NT2/D1 (cell line): ENCODE measurements at regions not wholly inside any gene's neighbourhood (a gene's known extent, or its start where the extent isn't known, plus 50 kb on each side); places are given as distances from the start of the nearest gene placed in this dataset.

Experiments
- DNase-seq: peaks from one replicate; pipeline ENCODE4 v3.0.0-alpha.2; 2011; ENCODE audit warnings: low read depth, low spot score
- H3K27me3 ChIP-seq: 2 replicates; pipeline ENCODE4 v1.6.0; 2011; ENCODE audit warnings: mild to moderate bottlenecking; ENCODE audit not compliant: insufficient read length, insufficient read depth
- H3K36me3 ChIP-seq: 2 replicates; pipeline ENCODE4 v1.6.1; 2011; ENCODE audit warnings: mild to moderate bottlenecking, low read length, mixed read lengths; ENCODE audit not compliant: insufficient read depth, insufficient read length
- H3K4me1 ChIP-seq: 2 replicates; pipeline ENCODE4 v1.5.1; 2011; ENCODE audit not compliant: insufficient read depth, insufficient read length
- H3K4me3 ChIP-seq: 2 replicates; pipeline ENCODE4 v1.5.1; 2011; ENCODE audit warnings: low read depth; ENCODE audit not compliant: insufficient read length
- H3K9ac ChIP-seq: 2 replicates; pipeline ENCODE4 v1.6.0; 2011; ENCODE audit warnings: low read depth; ENCODE audit not compliant: insufficient read length
- H3K9me3 ChIP-seq: 2 replicates; pipeline ENCODE4 v1.5.1; 2011; ENCODE audit warnings: mild to moderate bottlenecking, low read length; ENCODE audit not compliant: insufficient read depth
- SUZ12 ChIP-seq: IDR thresholded peaks from 2 replicates; pipeline ENCODE4 v1.6.1; 2011; ENCODE audit not compliant: insufficient read length, insufficient read depth; ENCODE audit errors: extremely low read depth
- YY1 ChIP-seq: IDR thresholded peaks from 2 replicates; pipeline ENCODE4 v1.6.1; 2011; ENCODE audit not compliant: insufficient read length, insufficient read depth
- ZNF274 ChIP-seq: IDR thresholded peaks from 2 replicates; pipeline ENCODE4 v1.6.1; 2011; ENCODE audit warnings: mild to moderate bottlenecking, low read depth, low read length

GRCh38 chr13:78428646-78429045 is 174.7 kb downstream of the POU4F1 start:
- no peaks in the 10 kb centered on the region for H3K4me1 ChIP-seq
- H3K9me3 ChIP-seq = no peaks in the 10 kb centered on the region
- TF ChIP-seq YY1 (no peak), SUZ12 (no peak), ZNF274 (no peak)

GRCh38 chr13:78426183-78426582 is 177.2 kb downstream of the POU4F1 start:
- no peak overlapping the region for H3K4me3 ChIP-seq
- DNase-seq = no peak
- TF ChIP-seq YY1 (no peak), ZNF274 (no peak), SUZ12 (no peak)

More at GRCh38 chr13:78428646-78429045, 174.7 kb downstream of the POU4F1 start:
- no peaks in the 10 kb centered on the region for H3K36me3 ChIP-seq
- H3K27me3 ChIP-seq = no peaks in the 10 kb centered on the region
- no peak overlapping the region for H3K9ac ChIP-seq
- DNase-seq = no peak
- H3K4me3 ChIP-seq = no peak overlapping the region

GRCh38 chr13:78420814-78421213 is 182.5 kb downstream of the POU4F1 start:
- Histone ChIP-seq H3K27me3 (no peaks in the 10 kb centered on the region), H3K9ac (no peak overlapping the region), H3K4me1 (no peaks in the 10 kb centered on the region), H3K4me3 (no peak overlapping the region), H3K36me3 (no peaks in the 10 kb centered on the region), H3K9me3 (no peaks in the 10 kb centered on the region)
- DNase-seq = no peak
- TF ChIP-seq SUZ12 = no peak
- TF ChIP-seq ZNF274 = no peak
- TF ChIP-seq YY1 = no peak

More at GRCh38 chr13:78426183-78426582, 177.2 kb downstream of the POU4F1 start:
- H3K9me3 ChIP-seq = no peaks in the 10 kb centered on the region
- no peaks in the 10 kb centered on the region for H3K4me1 ChIP-seq
- no peaks in the 10 kb centered on the region for H3K27me3 ChIP-seq
- H3K9ac ChIP-seq = no peak overlapping the region
- no peaks in the 10 kb centered on the region for H3K36me3 ChIP-seq

GRCh38 chr13:78413887-78414553 is 189.3 kb downstream of the POU4F1 start:
- DNase-seq = no peak
- H3K36me3 ChIP-seq = no peaks in the 10 kb centered on the region
- no peak overlapping the region for H3K9ac ChIP-seq
- no peaks in the 10 kb centered on the region for H3K27me3 ChIP-seq
- no peak for TF ChIP-seq SUZ12
- no peaks in the 10 kb centered on the region for H3K9me3 ChIP-seq
- H3K4me3 ChIP-seq = no peak overlapping the region
- H3K4me1 ChIP-seq = no peaks in the 10 kb centered on the region

GRCh38 chr13:78410847-78411246 is 192.5 kb downstream of the POU4F1 start:
- no peaks in the 10 kb centered on the region for H3K36me3 ChIP-seq

GRCh38 chr13:78410164-78410563 is 193.2 kb downstream of the POU4F1 start:
- TF ChIP-seq SUZ12 = no peak
- no peak for TF ChIP-seq ZNF274
- TF ChIP-seq YY1 = no peak
- H3K36me3 ChIP-seq = no peaks in the 10 kb centered on the region

More at GRCh38 chr13:78410847-78411246, 192.5 kb downstream of the POU4F1 start:
- Histone ChIP-seq H3K4me1 (no peaks in the 10 kb centered on the region), H3K27me3 (no peaks in the 10 kb centered on the region), H3K4me3 (no peak overlapping the region), H3K9ac (no peak overlapping the region), H3K9me3 (no peaks in the 10 kb centered on the region)
- DNase-seq = no peak
- TF ChIP-seq ZNF274 = no peak
- no peak for TF ChIP-seq SUZ12
- TF ChIP-seq YY1 = no peak

GRCh38 chr13:78409172-78409571 is 194.2 kb downstream of the POU4F1 start:
- Histone ChIP-seq H3K4me1 (no peaks in the 10 kb centered on the region), H3K27me3 (no peaks in the 10 kb centered on the region), H3K36me3 (no peaks in the 10 kb centered on the region), H3K9ac (no peak overlapping the region), H3K4me3 (no peak overlapping the region), H3K9me3 (no peaks in the 10 kb centered on the region)
- TF ChIP-seq YY1 = no peak
- TF ChIP-seq SUZ12 = no peak
- TF ChIP-seq ZNF274 = no peak
- no peak for DNase-seq

More at GRCh38 chr13:78410164-78410563, 193.2 kb downstream of the POU4F1 start:
- Histone ChIP-seq H3K4me3 (no peak overlapping the region), H3K27me3 (no peaks in the 10 kb centered on the region), H3K9ac (no peak overlapping the region), H3K9me3 (no peaks in the 10 kb centered on the region), H3K4me1 (no peaks in the 10 kb centered on the region)
- no peak for DNase-seq
